Endothelial cell of umbilical vein (primary cell): ENCODE measurements at regions not wholly inside any gene's neighbourhood (a gene's known extent, or its start where the extent isn't known, plus 50 kb on each side); places are given as distances from the start of the nearest gene placed in this dataset.

Experiments used
- BruUV-seq: library from RNA; stranded (reverse); fragments of 400-500 nt; replicated peaks from 2 replicates; lab custom pipeline; 2021; lab: Mats Ljungman, UMichigan
- CTCF ChIA-PET: fragments of 300-600, 350-600 bp; sonication (Branson Sonifier 250); formaldehyde crosslinking; loops from one replicate; lab custom pipeline; 2021; ENCODE audit warnings: antibody characterized with exemption, inconsistent platforms; lab: Charles Lee
- POLR2A ChIA-PET: fragments of 300-600, 350-600 bp; sonication (Branson Sonifier 250); formaldehyde crosslinking; loops from one replicate; lab custom pipeline; 2021; ENCODE audit warnings: antibody characterized with exemption, inconsistent platforms; lab: Charles Lee
- DNase-seq: peaks from one replicate; pipeline ENCODE4 v3.0.0-alpha.2; 2011; ENCODE audit warnings: low read depth, low spot score
- FAIRE-seq: peaks from 2 replicates; lab custom pipeline; 2011; peaks lifted over from hg19 to GRCh38; lab: Jason Lieb, UNC
- H2AFZ ChIP-seq: 2 replicates; pipeline ENCODE4 v1.6.0; 2012; ENCODE audit warnings: low read depth, low read length, control low read depth, inconsistent platforms
- H3K27ac ChIP-seq: 2 replicates; pipeline ENCODE4 v1.5.1; 2011; ENCODE audit warnings: low read depth, mild to moderate bottlenecking, control low read depth, low read length, moderate library complexity; ENCODE audit not compliant: insufficient read depth
- H3K27me3 ChIP-seq, 2 experiments: 2 replicates each; pipeline versions ENCODE4 v1.6.0 to v1.6.1; 2011; ENCODE audit warnings: low read length in 2 of 2, mixed read lengths in 1 of 2; ENCODE audit not compliant: control insufficient read depth in 2 of 2, insufficient read depth in 2 of 2
- H3K36me3 ChIP-seq, 2 experiments: 2 replicates in 1 of 2; 3 replicates in 1 of 2; pipeline ENCODE4 v1.5.1; 2011; ENCODE audit warnings: low read length in 2 of 2, mild to moderate bottlenecking in 1 of 2, moderate library complexity in 1 of 2; ENCODE audit not compliant: control insufficient read depth in 2 of 2, insufficient read depth in 2 of 2; ENCODE audit errors: extremely low read depth in 1 of 2
- H3K4me1 ChIP-seq: 3 replicates; pipeline ENCODE4 v1.5.1; 2011; ENCODE audit warnings: mild to moderate bottlenecking, low read length; ENCODE audit not compliant: control insufficient read depth, insufficient read depth; ENCODE audit errors: extremely low read depth
- H3K4me2 ChIP-seq: 2 replicates; pipeline ENCODE4 v1.6.1; 2011; ENCODE audit warnings: low read length, control low read depth, mixed read lengths; ENCODE audit not compliant: insufficient read depth
- H3K4me3 ChIP-seq, 3 experiments: fragments of 200-600 bp in 1 of 3; sonication (generic), shearing (Covaris generic) in 1 of 3; replicated peaks in 1 of 3; 2 replicates each; pipeline ENCODE4 v1.5.1; 2011 to 2016; ENCODE audit warnings: control low read depth in 3 of 3, low read length in 3 of 3, mild to moderate bottlenecking in 2 of 3, inconsistent platforms in 1 of 3, low read depth in 1 of 3, moderate library complexity in 1 of 3; ENCODE audit not compliant: insufficient read depth in 1 of 3
- H3K79me2 ChIP-seq: 2 replicates; pipeline ENCODE4 v1.6.0; 2012; ENCODE audit warnings: low read length, inconsistent platforms; ENCODE audit not compliant: control insufficient read depth, insufficient read depth
- H3K9ac ChIP-seq: replicated peaks from 2 replicates; pipeline ENCODE3; 2011; ENCODE audit warnings: low read length, control low read depth; ENCODE audit not compliant: insufficient read depth; ENCODE audit errors: extremely low read depth
- H3K9me1 ChIP-seq: replicated peaks from 3 replicates; pipeline ENCODE4 v1.6.0; 2011; ENCODE audit warnings: mild to moderate bottlenecking, low read length; ENCODE audit not compliant: control insufficient read depth, insufficient read depth; ENCODE audit errors: extremely low read depth
- H3K9me3 ChIP-seq: replicated peaks from 2 replicates; pipeline ENCODE4 v1.5.1; 2012; ENCODE audit warnings: low read length, inconsistent platforms; ENCODE audit not compliant: control insufficient read depth, insufficient read depth
- H4K20me1 ChIP-seq: replicated peaks from 2 replicates; pipeline ENCODE3; 2011; ENCODE audit warnings: mild to moderate bottlenecking, low read length; ENCODE audit not compliant: control insufficient read depth, insufficient read depth; ENCODE audit errors: extremely low read depth
- FOS ChIP-seq: IDR thresholded peaks from 2 replicates; pipeline ENCODE4 v1.6.1; 2011; ENCODE audit warnings: mild to moderate bottlenecking, low read length, moderate library complexity, borderline replicate concordance; ENCODE audit not compliant: insufficient read depth
- GATA2 ChIP-seq: IDR thresholded peaks from 2 replicates; pipeline ENCODE4 v1.7.0; 2011; ENCODE audit warnings: low read depth, mild to moderate bottlenecking, moderate library complexity, mixed read lengths, low read length; ENCODE audit not compliant: insufficient read length, insufficient read depth
- JUN ChIP-seq: IDR thresholded peaks from 2 replicates; pipeline ENCODE4 v1.6.1; 2011; ENCODE audit warnings: borderline replicate concordance, low read depth; ENCODE audit not compliant: insufficient read length, insufficient read depth
- MYC ChIP-seq: IDR thresholded peaks from one replicate; pipeline ENCODE4 v1.6.1; 2011; ENCODE audit warnings: mild to moderate bottlenecking, low read depth, low read length
- POLR2A ChIP-seq: IDR thresholded peaks from 2 replicates; pipeline ENCODE4 v1.6.1; 2012; ENCODE audit warnings: low read depth, mild to moderate bottlenecking, control low read depth, low read length
- POLR2AphosphoS5 ChIP-seq: IDR thresholded peaks from 2 replicates; pipeline ENCODE4 v1.6.1; 2012; ENCODE audit warnings: low read depth, mild to moderate bottlenecking, control low read depth, low read length, moderate library complexity; ENCODE audit not compliant: insufficient read depth
- dilution Hi-C: fragments of 300-500 bp; cut with MboI; formaldehyde crosslinking; loops from one replicate; pipeline ENCODE4 v1.15.0; 2019; ENCODE audit warnings: low sequenced_read_pairs; ENCODE audit not compliant: extremely low pct_ligation_motif_present
- intact Hi-C: fragments of 100-400 bp; cut with micrococcal nuclease; formaldehyde crosslinking; loops from one replicate; pipeline ENCODE4 v1.10.0; 2022
- TF ChIP-seq, protein P1 (sequence below): IDR thresholded peaks from 2 replicates; pipeline ENCODE4 v1.6.1; 2011; ENCODE audit not compliant: insufficient read depth, insufficient read length
- TF ChIP-seq, protein P2 (sequence below), 2 donors: IDR thresholded peaks; 1 replicate in 1 of 2; 2 replicates in 1 of 2; pipeline ENCODE4 v1.5.1; 2011; ENCODE audit warnings: low read length in 2 of 2, mild to moderate bottlenecking in 2 of 2, moderate library complexity in 2 of 2, control low read depth in 1 of 2, inconsistent platforms in 1 of 2, low read depth in 1 of 2; ENCODE audit not compliant: insufficient read depth in 1 of 2; ENCODE audit errors: extremely low read depth in 1 of 2

DNA sequence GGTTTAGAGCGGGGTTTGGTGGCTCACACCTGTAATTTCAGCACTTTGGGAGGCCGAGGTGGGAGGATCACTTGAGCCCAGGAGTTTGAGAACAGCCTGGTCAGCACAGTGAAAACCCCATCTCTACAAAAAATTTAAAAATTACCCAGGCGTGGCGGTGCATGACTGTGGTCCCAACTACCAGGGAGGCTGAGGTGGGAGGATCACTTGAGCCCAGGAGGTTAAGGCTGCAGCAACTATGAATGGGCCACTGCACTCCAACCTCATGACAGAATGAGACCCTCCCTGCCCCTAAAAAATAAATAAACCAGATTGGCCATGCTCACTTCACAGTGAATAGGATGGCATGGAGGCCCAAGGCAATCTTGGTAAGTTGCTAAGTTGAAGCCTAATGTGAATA, 168.9 kb downstream of the RHOU start:
- intact Hi-C loops (no loop called here), dilution Hi-C loops (no loop called here)
- DNase-seq (no peak), FAIRE-seq (no peak)
- Histone ChIP-seq H3K4me2 (no peak overlapping the region), H3K27me3 (peaks cover 0 to 2% of the 10 kb centered on the region in 2 experiments), H3K4me1 (peaks cover 12% of the 10 kb centered on the region), H3K36me3 (no peaks in the 10 kb centered on the region), H4K20me1 (no peaks in the 10 kb centered on the region), H3K9me3 (no peaks in the 10 kb centered on the region), H3K9me1 (no peaks in the 10 kb centered on the region), H3K4me3 (no peak overlapping the region), H3K9ac (no peak overlapping the region), H3K27ac (no peak overlapping the region), H2AFZ (no peak overlapping the region), H3K79me2 (no peaks in the 10 kb centered on the region)
- POLR2A ChIA-PET, result no interaction called here
- TF ChIP-seq, protein P1, sequence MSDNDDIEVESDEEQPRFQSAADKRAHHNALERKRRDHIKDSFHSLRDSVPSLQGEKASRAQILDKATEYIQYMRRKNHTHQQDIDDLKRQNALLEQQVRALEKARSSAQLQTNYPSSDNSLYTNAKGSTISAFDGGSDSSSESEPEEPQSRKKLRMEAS, result no peak
- TF ChIP-seq JUN (no peak), GATA2 (no peak), POLR2A (no peak), FOS (no peak), MYC (no peak), POLR2AphosphoS5 (no peak)
- TF ChIP-seq, protein P2, sequence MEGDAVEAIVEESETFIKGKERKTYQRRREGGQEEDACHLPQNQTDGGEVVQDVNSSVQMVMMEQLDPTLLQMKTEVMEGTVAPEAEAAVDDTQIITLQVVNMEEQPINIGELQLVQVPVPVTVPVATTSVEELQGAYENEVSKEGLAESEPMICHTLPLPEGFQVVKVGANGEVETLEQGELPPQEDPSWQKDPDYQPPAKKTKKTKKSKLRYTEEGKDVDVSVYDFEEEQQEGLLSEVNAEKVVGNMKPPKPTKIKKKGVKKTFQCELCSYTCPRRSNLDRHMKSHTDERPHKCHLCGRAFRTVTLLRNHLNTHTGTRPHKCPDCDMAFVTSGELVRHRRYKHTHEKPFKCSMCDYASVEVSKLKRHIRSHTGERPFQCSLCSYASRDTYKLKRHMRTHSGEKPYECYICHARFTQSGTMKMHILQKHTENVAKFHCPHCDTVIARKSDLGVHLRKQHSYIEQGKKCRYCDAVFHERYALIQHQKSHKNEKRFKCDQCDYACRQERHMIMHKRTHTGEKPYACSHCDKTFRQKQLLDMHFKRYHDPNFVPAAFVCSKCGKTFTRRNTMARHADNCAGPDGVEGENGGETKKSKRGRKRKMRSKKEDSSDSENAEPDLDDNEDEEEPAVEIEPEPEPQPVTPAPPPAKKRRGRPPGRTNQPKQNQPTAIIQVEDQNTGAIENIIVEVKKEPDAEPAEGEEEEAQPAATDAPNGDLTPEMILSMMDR (IDR thresholded peaks at IDR 0.05; ENCODE audit: extremely low read depth in 1 of 2, insufficient read depth in 1 of 2, low read depth in 1 of 2, low read length in 2 of 2), result no peak
- no TSS peak for BruUV-seq
- CTCF ChIA-PET, result interaction anchor here (0.6 kb wide), 1 partner anchor 311 kb away, joined by 4 read pairs; no protein-coding TSS in a partner anchor
